Stimulated activated CD8-positive, alpha-beta memory T cell treated with anti-CD3 and anti-CD28 coated beads, Interleukin-7, amount 100 ng/mL, for 4 hours (primary cell): ENCODE measurements at regions not wholly inside any gene's neighbourhood (a gene's known extent, or its start where the extent isn't known, plus 50 kb on each side); places are given as distances from the start of the nearest gene placed in this dataset.

Experiments used
- DNase-seq, 2 donors: peaks; one replicate each; pipeline ENCODE4 v3.0.0-alpha.2; 2020; ENCODE audit warnings: low read depth in 2 of 2

DNA sequence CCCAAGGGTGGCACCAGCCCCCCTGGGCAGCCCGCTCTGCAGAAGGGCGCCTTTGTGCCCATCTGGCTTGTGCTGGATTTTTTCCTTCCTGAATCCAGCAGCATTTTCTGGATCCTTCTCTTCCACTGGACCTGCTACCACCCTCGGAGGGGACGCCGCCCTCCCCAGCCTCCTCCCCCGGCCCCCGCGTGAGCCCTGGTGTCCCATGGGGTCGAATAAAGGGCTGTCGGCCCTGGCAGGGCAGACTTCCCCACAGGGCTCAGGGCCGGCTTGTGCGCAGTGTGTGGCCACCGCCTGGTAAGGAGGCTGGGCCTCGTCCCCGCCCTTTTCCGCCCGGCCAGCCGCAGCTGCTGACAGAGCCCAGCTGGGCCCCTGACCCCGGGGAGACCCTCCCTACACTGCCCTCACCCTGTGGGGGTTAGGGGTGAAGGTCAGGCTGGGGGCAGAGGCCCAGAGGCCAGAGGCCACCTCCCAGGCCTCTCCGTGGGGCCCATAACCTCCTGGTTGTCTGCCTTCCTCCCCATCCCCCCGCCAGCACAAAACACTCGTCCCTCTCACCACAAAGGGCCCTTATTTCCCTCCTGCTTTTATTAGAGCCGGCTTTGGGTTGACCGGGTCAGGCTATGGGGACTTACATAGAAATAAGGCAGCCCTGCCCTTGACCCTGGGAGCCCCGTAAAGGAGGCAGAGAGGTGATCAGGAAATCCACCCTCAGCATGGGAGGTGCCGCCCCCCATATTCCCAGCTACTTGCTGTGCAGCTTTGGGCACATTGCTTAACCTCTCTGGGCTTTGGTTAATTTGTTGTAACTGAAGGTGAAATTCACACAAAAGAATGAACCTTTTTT, 179.3 kb upstream of the CIBAR2 start:
- no peak for DNase-seq

- no peak for DNase-seq
These were observed 181.2 kb upstream of the CIBAR2 start for GRCh38 chr16:85293458-85293857.

DNA sequence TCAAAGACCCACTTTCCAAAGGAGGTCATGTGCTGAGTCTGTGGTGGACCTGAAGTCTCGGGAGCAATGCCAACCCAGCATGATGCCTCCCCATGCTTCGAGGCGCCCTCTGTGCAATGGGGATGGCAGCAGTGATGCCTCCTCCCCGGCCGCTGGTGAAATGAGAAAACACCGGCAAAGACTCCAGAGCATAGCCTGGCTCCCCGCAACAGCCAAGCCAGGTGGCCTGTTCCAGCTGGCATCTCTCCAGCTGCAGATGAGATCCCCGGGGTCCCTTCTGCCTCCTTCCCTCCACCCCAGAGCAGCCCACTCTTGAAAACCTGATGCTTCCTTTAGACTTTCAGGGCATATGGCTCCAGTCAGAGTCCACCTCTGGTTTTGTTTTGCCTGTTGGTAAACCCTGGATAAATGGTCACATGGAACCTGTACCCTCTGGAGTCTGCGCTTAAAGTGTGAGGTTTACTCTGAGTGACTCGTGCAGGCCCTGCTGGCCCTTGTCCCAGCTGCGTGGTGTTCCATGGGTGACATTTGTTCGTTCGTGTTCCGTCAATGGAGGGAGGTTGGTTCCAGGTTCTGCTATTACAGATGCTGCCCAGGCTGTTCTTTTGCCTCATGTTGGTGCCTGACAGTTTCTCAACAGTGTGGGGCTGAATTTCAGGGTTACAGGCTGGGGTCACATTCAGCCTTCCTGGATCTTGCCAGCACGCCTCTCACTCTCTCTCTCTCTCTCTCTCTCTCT, 181.8 kb upstream of the CIBAR2 start:
- DNase-seq, result no peak

- no peak for DNase-seq
These were observed 182.7 kb upstream of the CIBAR2 start for GRCh38 chr16:85294810-85295508.

GRCh38 chr16:85296859-85297660, 184.8 kb upstream of the CIBAR2 start:
- DNase-seq, result peak in 1 of 2 donors; percentile 26

GRCh38 chr16:85297881-85298280, 185.6 kb upstream of the CIBAR2 start:
- no peak for DNase-seq

DNA sequence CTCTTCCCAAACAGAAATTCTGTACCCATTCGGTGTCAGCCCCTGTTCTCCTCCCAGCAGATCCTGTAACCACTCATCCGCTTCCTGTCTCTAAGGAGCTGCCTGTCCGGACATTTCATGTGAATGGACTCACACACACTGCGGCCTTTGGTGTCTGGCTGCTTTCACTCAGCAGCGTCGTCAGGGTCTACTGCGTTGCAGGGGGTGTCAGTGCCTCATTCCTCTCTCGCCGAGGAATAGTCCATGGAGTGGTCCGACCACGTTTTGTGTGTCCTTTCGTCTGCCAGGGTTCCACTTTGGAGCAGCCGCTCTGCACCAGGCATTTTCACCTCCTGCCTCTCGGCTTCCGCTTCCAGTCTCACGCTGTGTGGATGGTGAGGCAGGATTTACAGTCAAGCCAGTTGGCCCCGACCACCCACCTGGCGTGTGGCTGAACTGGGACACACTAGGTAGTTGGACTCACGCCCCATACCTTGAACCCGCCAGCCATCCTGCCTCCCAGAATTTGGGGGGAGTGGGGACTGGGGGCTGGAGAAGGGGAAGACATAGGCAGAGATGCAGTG, 188.2 kb upstream of the CIBAR2 start:
- DNase-seq, result no peak

- no peak for DNase-seq
These were observed 189.0 kb upstream of the CIBAR2 start for GRCh38 chr16:85301231-85301630.

DNA sequence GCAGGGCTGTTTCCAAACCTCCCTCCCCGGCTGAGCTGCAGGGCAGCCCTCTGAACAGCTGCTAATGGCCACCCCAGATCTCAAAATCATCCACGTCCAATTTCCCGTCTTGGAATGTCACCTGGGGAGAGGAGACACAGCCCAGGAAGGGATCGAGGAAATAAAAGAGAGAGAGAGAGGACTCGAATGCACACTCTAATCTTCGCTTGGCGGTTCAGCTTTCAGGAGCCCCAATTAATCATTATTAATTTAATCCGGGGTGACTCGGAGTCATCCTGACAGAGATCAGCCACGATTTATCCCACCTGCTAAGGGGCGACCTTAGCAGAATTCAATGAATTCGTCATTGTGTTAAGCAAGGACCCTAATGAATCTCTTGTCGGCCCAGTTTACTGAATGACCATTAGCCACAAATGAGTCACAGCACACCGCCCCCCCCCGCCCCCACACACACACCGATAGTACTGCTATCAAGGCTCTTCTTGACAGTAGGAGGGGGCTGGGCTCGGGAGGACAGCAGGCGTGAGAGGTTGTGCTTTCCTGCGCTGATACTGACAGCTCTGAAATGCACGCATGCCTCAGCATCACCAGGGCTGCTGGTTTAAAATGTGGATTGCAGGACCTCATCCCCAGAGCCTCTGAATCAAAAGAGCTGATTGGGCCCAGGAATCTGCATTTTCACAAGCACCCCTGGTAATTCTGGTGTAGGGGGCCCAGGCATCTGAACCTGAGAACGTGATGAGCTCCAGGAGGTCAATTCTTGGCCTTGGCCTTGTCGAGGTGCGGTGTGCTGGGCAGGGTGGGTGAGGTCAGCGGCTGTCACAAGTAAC, 190.0 kb upstream of the CIBAR2 start:
- DNase-seq, result no peak

DNA sequence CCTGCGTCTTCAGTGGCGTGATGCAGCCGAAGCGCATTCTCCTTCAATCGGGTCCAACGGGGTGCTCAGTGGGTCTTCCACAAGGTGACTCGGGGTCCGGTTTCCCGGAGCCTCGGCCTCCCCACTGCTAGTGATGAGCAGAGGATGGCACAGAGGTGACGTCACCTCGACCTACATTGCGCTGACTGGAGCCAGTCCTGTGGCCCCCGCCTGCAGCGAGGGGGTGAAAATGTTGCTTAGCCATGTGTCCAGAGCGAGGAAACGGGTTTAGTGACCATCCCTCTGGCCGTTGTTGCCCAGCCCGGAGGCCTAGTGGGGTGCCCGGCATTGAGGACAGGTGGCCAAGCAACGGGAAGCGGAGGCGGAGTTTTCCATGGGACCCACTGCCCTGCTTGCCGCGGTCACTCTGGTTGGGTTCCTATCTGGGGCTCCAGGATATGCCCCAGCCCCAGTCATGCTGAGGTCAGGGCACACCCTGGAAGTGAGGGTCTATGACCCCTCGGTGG, 190.6 kb upstream of the CIBAR2 start:
- no peak for DNase-seq

GRCh38 chr16:85303354-85303883, 191.1 kb upstream of the CIBAR2 start:
- peak; percentile 35 to 56 for DNase-seq

- no peak for DNase-seq
These were observed 192.1 kb upstream of the CIBAR2 start for GRCh38 chr16:85304337-85304736.

GRCh38 chr16:85306071-85306792, 194.0 kb upstream of the CIBAR2 start:
- DNase-seq, result peak; percentile 54 to 68

- no peak for DNase-seq
These were observed 194.7 kb upstream of the CIBAR2 start for GRCh38 chr16:85306793-85307551.

GRCh38 chr16:85307552-85308364, 195.5 kb upstream of the CIBAR2 start:
- no peak for DNase-seq

DNA sequence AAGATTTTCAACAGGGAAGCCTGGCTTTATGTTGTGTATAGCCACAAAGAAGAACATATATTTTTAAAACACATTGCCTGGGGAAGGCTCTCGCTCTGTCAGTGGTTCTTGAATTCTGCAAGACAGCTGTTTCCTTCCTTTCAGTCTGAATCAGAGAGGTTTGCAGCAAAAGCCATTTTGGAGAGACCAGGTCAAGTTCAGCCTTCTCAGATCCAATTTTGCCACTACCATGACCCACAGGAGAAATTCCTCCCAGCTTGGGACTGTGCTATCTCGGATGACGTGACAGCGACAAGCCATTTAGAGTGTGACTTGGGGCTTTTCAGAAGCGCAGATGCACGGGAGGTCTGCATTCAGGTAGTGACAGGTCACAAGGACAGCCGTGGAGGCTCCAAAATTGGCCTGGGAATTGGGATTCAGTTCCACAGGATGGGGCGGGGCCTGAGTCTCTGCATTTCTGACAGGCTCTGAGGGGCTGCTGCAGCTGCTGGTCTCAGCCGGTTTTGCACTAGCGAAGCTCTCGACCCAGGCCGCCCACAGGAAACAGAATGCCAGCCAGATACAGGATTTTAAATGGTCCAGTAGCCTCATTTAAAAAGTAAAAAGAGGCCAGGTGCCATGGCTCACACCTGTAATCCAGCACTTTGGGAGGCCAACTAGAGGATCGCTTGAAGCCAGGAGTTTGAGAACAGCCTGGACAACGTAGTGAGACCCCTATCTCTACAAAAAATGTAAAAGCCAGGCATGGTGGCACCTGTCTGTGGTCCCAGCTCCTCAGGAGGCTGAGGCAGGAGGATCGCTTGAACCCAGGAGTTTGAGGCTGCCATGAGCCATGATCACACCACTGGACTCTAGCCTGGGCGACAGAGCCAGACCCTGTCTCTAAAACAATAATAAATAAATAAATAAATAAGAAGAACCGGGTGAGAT, 196.6 kb upstream of the CIBAR2 start:
- DNase-seq, result no peak
